GM11168 (cell line): ENCODE measurements at regions not wholly inside any gene's neighbourhood (a gene's known extent, or its start where the extent isn't known, plus 50 kb on each side); places are given as distances from the start of the nearest gene placed in this dataset.
"Not testable (repeated sequence)": the region's sequence is repeated elsewhere in the genome, so short reads cannot be mapped to it uniquely, and the experiment has no call there.

Source experiments
- in situ Hi-C: fragments of 300-500 bp; cut with MboI; formaldehyde crosslinking; loops from one replicate; pipeline ENCODE4 v1.12.0; 2022; ENCODE audit warnings: low sequenced_read_pairs; ENCODE audit not compliant: unreplicated experiment

GRCh38 chr14:98899441-98899840, 372.6 kb downstream of the BCL11B start:
- in situ Hi-C loops: no loop called here

GRCh38 chr14:98900236-98900635, 371.8 kb downstream of the BCL11B start:
- in situ Hi-C loops: no loop called here

- in situ Hi-C loops: no loop called here
Measured at GRCh38 chr14:98900798-98901197, 371.2 kb downstream of the BCL11B start.

- in situ Hi-C loops: no loop called here
Measured at GRCh38 chr14:98901511-98902205, 370.3 kb downstream of the BCL11B start.

- in situ Hi-C loops: no loop called here
Measured at GRCh38 chr14:98903371-98903770, 368.6 kb downstream of the BCL11B start.

GRCh38 chr14:98904677-98905076, 367.3 kb downstream of the BCL11B start:
- in situ Hi-C loops: no loop called here

GRCh38 chr14:98906123-98906995, 365.6 kb downstream of the BCL11B start:
- in situ Hi-C loops: no loop called here

- in situ Hi-C loops: no loop called here
Measured at GRCh38 chr14:98907271-98907670, 364.7 kb downstream of the BCL11B start.

- in situ Hi-C loops: no loop called here
Measured at GRCh38 chr14:98908050-98908449, 363.9 kb downstream of the BCL11B start.

GRCh38 chr14:98909251-98909944, 362.6 kb downstream of the BCL11B start:
- in situ Hi-C loops: no loop called here

- in situ Hi-C loops: no loop called here
Measured at GRCh38 chr14:98910061-98910460, 361.9 kb downstream of the BCL11B start.

GRCh38 chr14:98912655-98913054, 359.3 kb downstream of the BCL11B start:
- in situ Hi-C loops: no loop called here

- in situ Hi-C loops: no loop called here
Measured at GRCh38 chr14:98913967-98914650, 357.9 kb downstream of the BCL11B start.

GRCh38 chr14:98914942-98915341, 357.1 kb downstream of the BCL11B start:
- in situ Hi-C loops: no loop called here

GRCh38 chr14:98915625-98916024, 356.4 kb downstream of the BCL11B start:
- in situ Hi-C loops: no loop called here

GRCh38 chr14:98916036-98916435, 356.0 kb downstream of the BCL11B start:
- in situ Hi-C loops: no loop called here

- in situ Hi-C loops: no loop called here
Measured at GRCh38 chr14:98916476-98916875, 355.5 kb downstream of the BCL11B start.

- in situ Hi-C loops: no loop called here
Measured at GRCh38 chr14:98919434-98919833, 352.6 kb downstream of the BCL11B start.

- in situ Hi-C loops: not testable (repeated sequence)
Measured at GRCh38 chr14:98921306-98921705, 350.7 kb downstream of the BCL11B start.

GRCh38 chr14:98923596-98923995, 348.4 kb downstream of the BCL11B start:
- in situ Hi-C loops: no loop called here
